Right ventricle myocardium inferior (tissue), 1 donor: ENCODE measurements at regions not wholly inside any gene's neighbourhood (a gene's known extent, or its start where the extent isn't known, plus 50 kb on each side); places are given as distances from the start of the nearest gene placed in this dataset.
"Not testable (repeated sequence)": the region's sequence is repeated elsewhere in the genome, so short reads cannot be mapped to it uniquely, and the experiment has no call there.

ENCODE experiments used
- ATAC-seq: fragments of 200-7000 bp; cut with Tn5 transposase; one replicate; pipeline ENCODE4 v1.9.1; 2020; ENCODE audit warnings: mild to moderate bottlenecking, moderate library complexity
- DNase-seq: peaks from one replicate; pipeline ENCODE4 v3.0.0; 2021; ENCODE audit errors: missing footprints
- intact Hi-C: fragments of 100-400 bp; cut with DNase I; formaldehyde crosslinking; loops from one replicate; pipeline ENCODE4 v1.11.0; 2022
- donor health status: DM: no; HTN: yes; CAD: no; lungs with severe emphysema.

DNA sequence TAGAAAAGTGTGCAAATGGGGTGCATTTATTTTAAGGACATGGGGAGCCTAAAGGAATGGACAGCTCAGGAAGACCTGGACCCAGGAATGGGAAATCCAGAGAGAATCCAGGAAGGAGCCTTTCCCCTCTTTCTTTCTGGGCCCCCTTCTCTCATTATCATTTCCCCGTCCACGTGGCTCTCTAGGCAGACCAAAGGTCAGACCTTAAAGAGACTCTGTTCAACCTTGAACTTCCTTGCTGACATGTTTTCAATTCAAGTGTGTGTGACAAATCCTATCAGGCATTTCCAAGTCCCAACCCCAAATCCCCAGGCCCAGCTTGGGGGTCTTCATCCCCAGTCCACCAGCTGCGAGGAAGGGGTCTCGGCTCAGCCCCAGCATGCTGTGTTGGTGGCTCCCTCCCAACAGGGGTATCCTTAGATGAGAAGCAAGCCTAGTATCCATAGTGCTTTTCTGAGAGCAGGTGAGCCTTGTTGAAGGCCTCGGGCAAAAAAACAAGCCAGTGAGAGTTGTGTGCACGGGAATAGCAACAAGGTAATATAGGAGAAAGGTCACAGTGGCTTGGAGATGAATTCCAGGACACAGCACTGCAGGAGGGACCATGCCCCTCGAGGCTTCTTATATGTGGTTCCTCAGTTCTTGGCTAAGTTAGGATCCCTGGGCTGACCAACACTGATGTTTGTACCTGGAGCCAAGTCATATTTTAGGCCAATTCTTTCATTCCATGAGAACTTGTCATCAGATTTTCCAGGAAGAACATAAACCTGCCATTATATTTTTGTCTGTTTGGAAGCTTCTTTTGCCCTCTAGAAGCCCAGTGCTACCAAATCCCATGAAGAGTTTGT lies 130.0 kb downstream of the ASB7 start:
- ATAC-seq (no peak), DNase-seq (no peak)

GRCh38 chr15:100733101-100733842 lies 130.9 kb downstream of the ASB7 start:
- no peak for DNase-seq
- peak; percentile 67 for ATAC-seq
- intact Hi-C loops, result no loop called here

More for the DNA sequence above, 130.0 kb downstream of the ASB7 start:
- intact Hi-C loops, result no loop called here

GRCh38 chr15:100733843-100734185 lies 131.4 kb downstream of the ASB7 start:
- intact Hi-C loops, DNase-seq, ATAC-seq: not testable (repeated sequence)

GRCh38 chr15:100734586-100734985 lies 132.2 kb downstream of the ASB7 start:
- intact Hi-C loops, result no loop called here
- DNase-seq, result no peak
- ATAC-seq, result no peak

- no peak for DNase-seq
- intact Hi-C loops, result no loop called here
- no peak for ATAC-seq
Observed at GRCh38 chr15:100735129-100736053, 133.0 kb downstream of the ASB7 start.

DNA sequence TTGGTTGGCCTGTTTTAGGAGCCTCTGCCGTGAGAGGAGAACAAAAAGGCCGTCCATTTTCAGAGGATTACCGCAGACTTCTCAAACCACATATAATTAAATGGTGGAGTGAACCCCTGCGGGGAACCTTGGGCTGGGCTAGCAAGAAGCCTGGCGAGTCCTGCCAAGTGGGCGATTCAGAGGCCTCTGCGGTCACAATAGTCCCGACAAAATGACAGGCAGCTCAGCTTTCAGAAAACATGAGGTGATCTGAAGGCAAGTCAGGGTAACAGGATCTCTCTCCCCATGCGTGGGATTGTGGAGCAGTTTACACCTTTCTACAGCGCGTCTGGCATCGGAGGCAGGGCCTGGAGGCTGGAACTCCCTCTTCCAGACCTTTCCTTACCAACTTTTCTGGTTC lies 134.8 kb downstream of the ASB7 start:
- intact Hi-C loops, result no loop called here
- no peak for ATAC-seq
- no peak for DNase-seq

DNA sequence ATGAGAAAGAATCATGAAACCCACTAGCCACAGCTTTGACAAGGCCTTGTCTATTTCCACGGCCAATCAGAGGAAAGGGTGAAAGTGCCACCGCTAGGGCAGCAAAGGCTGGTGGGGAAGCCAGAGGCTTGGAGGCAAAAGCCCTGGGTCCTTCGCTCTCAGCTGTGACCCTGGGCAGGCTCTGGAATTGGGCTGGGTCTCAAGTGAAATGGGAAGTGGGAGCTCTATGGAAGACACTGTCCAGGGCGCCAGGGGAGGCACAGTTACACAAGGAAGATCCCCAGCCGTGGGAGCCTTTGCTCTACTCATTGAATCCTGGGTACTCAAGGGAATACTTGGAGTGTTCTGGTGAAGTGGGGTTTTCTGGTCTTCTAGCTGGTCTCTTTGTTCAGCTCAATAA lies 136.2 kb downstream of the ASB7 start:
- intact Hi-C loops, result no loop called here
- ATAC-seq (no peak), DNase-seq (no peak)

GRCh38 chr15:100740138-100740537 lies 137.7 kb downstream of the ASB7 start:
- no peak for ATAC-seq
- DNase-seq, result no peak
- intact Hi-C loops, result no loop called here

GRCh38 chr15:100751585-100751984 lies 128.0 kb upstream of the ALDH1A3 start:
- DNase-seq (no peak), ATAC-seq (no peak)
- intact Hi-C loops, result no loop called here

DNA sequence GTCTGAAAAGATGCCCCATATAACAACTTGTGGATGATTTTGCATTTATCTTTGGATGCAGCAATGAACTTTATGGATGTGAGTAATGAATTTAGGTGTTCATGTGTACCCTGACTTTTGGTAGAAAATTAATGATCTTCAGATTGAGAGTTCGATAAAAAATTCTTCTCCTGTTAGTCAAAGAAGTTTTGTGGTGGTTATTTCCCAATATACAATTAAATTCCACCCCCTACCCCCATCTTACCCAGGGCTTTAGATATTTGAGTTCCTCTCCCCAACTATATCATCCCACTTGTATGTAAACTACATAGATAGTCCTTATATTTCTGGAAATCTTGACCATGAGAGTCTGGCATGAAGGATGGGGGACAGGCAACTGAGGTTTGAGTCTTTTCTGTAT lies 126.1 kb upstream of the ALDH1A3 start:
- no peak for DNase-seq
- intact Hi-C loops, result no loop called here
- no peak for ATAC-seq

DNA sequence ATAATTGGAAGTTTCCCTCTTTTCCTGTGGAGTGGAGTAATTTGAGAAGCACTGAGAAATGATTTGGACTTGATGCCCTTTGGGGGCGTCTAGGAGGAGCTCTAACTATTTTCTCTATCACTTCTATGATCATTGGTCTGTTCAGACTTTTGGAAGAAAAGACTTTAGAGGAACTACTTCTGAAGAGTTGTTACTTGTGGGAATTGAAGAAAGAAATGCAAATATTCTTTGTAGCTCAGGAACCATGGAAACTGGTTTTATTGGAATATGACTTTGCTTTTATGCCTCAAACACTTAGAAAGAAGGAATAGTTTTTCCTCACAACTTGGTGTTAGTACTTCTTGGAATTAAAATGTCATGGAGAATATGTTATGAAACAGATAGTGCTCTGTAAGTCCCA lies 122.0 kb upstream of the ALDH1A3 start:
- intact Hi-C loops, result no loop called here
- no peak for ATAC-seq

DNA sequence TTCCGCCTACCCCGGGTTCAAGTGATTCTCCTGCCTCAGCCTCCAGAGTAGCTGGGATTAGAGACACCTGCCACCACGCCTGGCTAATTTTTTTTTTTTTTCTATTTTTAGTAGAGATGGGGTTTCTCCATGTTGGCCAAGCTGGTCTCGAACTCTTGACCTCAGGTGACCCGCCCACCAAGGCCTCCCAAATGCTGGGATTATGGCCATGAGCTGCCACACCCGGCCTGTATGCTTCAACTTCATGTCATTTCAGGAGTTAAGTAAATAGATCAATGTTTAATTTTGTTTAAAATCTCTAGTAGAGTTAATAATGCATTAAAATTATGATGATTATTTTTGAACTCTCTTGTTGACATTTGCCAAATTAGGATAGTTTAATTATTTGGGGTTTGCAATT lies 121.1 kb upstream of the ALDH1A3 start:
- intact Hi-C loops, result no loop called here
- ATAC-seq (no peak), DNase-seq (no peak)

More for the DNA sequence above, 122.0 kb upstream of the ALDH1A3 start:
- no peak for DNase-seq

- DNase-seq (no peak), ATAC-seq (no peak)
- intact Hi-C loops, result no loop called here
Observed at GRCh38 chr15:100759106-100759505, 120.5 kb upstream of the ALDH1A3 start.

- intact Hi-C loops, result no loop called here
- peak; percentile 16 for ATAC-seq
- DNase-seq, result peak; percentile 6
Observed at GRCh38 chr15:100759698-100760356, 119.8 kb upstream of the ALDH1A3 start.

DNA sequence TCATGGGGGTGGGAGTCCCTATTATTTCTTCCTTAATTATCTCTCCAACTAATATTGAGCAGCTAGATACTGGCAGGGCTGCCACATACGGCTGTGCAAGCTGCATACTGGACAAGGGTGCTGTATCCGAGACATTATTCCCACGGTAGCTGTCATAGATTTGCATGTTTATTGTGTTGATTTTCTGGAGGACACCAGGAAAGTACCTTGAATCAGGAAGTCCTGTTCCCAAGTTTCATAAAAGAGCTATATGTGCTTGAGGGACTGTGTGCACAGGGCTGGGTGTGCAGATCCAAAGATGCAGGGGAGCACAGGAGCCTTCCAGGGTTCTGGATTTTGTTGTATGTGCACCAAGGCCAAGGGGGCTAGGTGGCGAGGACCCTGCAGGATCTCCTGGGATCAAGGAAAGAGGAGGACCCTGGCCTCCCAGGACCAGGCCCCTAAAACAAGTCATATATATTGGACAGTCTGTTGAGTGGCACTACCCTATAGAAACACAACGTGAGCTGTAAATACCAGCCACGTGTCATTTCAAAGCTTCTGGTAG lies 119.2 kb upstream of the ALDH1A3 start:
- intact Hi-C loops, result no loop called here
- DNase-seq (peak; percentile 16), ATAC-seq (no peak)

DNA sequence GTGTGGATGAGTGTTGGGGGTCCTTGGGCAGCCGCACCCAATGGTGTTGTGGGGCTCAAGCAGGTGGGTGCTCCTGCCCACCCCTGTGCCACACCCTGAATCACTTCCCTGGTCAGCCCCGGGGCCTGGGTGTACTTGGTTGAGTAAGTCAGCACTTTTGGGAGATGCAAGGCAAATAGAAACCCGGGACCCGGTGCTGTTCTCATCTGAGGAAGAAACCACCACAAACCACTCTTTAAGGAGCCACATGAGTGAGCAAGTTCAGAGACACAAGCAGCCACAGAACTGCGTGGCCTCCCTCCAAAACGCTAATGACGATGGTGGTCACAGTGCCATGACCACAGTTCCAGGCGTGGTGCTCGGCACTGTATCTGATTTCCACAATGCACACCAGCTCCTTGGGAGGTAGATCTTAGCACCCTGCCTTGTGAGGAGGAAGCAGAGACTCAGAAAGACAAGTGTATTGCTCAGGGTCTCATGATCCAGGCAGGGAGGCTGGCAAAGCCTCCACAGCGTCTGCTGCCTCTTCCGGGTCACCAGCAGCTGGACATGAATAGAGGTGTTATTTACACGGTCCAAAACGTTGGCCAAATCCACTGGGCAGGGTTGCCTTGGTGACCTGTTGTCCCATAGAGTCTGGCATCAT lies 118.2 kb upstream of the ALDH1A3 start:
- ATAC-seq, result no peak
- intact Hi-C loops, result no loop called here
- DNase-seq, result peak; percentile 41

- DNase-seq (peak; percentile 53), ATAC-seq (no peak)
- intact Hi-C loops, result no loop called here
Observed at GRCh38 chr15:100762289-100762688, 117.3 kb upstream of the ALDH1A3 start.
